Colonic mucosa (tissue), 4 donors: ENCODE measurements at regions not wholly inside any gene's neighbourhood (a gene's known extent, or its start where the extent isn't known, plus 50 kb on each side); places are given as distances from the start of the nearest gene placed in this dataset.

Experiments used
- DNase-seq: peaks from one replicate; pipeline ENCODE4 v3.0.0-alpha.2; 2020
- H3K27ac ChIP-seq: fragments of 200-600 bp; one replicate; pipeline ENCODE4 v1.8.0; 2021
- H3K27me3 ChIP-seq: fragments of 200-600 bp; one replicate; pipeline ENCODE4 v1.8.0; 2021
- H3K36me3 ChIP-seq: fragments of 200-600 bp; one replicate; pipeline ENCODE4 v1.8.0; 2021
- H3K4me1 ChIP-seq: fragments of 200-600 bp; one replicate; pipeline ENCODE4 v1.8.0; 2021; ENCODE audit warnings: mild to moderate bottlenecking
- H3K4me3 ChIP-seq: fragments of 200-600 bp; one replicate; pipeline ENCODE4 v1.8.0; 2021
- H3K9ac ChIP-seq, 2 donors: one replicate each; pipeline ENCODE4 v1.7.0; 2013; ENCODE audit warnings: control low read depth in 2 of 2, low read depth in 2 of 2, low read length in 2 of 2
- H3K9me3 ChIP-seq: fragments of 200-600 bp; one replicate; pipeline ENCODE4 v1.8.0; 2021
- intact Hi-C: fragments of 100-400 bp; cut with DNase I; formaldehyde crosslinking; loops from one replicate; pipeline ENCODE4 v1.14.1; 2022
- TF ChIP-seq, protein P1 (sequence below): fragments of 200-600 bp; IDR thresholded peaks from one replicate; pipeline ENCODE4 v1.8.0; 2022; ENCODE audit warnings: antibody characterized with exemption, mild to moderate bottlenecking
- donor health status: healthy.
- donor health status: DM: no; HTN: no; CAD: no.
- donor health status: DM: no; HTN: no; CAD: no.

DNA sequence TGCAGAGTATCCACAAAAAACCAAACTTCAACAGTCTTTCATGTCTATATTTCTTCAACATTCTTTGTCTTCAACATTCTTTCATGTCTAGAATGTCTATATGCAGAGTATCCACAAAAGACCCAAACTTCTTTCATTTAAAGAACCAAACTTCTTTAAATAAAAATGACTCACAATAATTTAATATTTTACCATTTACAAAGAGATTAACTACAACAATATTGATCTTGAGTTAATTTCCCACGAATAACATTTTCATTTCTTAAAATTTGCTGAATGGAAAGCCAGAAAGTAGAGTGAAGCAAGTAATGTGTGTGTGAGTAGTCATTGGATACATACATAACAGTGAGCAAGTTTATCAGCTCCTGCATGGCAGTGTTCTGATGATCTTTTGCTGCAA lies 1069.7 kb downstream of the EFNB2 start, which contains the start of gene DAOA:
DAOA (plus strand) TSS at position 301 of the 400 bp plus-strand sequence.
- Histone ChIP-seq H3K9ac (no peak within 1 kb of the TSS), H3K27ac (no peak within 1 kb of the TSS), H3K9me3 (no peaks in the 10 kb centered on the region), H3K36me3 (no peaks in the 10 kb centered on the region), H3K4me3 (no peak within 1 kb of the TSS), H3K4me1 (no peaks in the 10 kb centered on the region), H3K27me3 (no peaks in the 10 kb centered on the region)
- no peak for DNase-seq
- TF ChIP-seq, protein P1, sequence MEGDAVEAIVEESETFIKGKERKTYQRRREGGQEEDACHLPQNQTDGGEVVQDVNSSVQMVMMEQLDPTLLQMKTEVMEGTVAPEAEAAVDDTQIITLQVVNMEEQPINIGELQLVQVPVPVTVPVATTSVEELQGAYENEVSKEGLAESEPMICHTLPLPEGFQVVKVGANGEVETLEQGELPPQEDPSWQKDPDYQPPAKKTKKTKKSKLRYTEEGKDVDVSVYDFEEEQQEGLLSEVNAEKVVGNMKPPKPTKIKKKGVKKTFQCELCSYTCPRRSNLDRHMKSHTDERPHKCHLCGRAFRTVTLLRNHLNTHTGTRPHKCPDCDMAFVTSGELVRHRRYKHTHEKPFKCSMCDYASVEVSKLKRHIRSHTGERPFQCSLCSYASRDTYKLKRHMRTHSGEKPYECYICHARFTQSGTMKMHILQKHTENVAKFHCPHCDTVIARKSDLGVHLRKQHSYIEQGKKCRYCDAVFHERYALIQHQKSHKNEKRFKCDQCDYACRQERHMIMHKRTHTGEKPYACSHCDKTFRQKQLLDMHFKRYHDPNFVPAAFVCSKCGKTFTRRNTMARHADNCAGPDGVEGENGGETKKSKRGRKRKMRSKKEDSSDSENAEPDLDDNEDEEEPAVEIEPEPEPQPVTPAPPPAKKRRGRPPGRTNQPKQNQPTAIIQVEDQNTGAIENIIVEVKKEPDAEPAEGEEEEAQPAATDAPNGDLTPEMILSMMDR = no peak
- intact Hi-C loops = no loop called here

DNA sequence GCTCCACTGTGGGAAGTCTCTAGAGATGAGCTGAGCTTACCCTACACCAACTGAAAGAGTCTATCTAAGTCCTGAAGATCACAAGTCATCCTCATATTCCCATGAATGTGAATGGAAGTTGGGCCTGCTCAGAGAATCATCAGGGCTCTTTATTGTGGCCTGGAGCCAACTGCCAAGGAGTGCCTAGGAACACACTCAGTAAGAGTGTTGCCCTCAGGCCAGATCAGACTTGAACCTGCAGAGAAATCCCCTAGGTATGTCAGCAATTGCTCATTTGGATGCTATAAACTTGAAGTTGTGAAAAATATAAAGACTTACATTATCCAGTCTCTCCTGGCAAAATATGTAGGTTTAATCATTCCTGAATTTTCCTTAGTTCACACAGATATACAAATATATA lies 1070.2 kb downstream of the EFNB2 start:
- H3K9ac ChIP-seq = no peak overlapping the region
- DNase-seq = no peak
- no peak overlapping the region for H3K4me3 ChIP-seq
- H3K27ac ChIP-seq = no peak overlapping the region
- intact Hi-C loops = no loop called here
- TF ChIP-seq, protein P1 = no peak
- no peaks in the 10 kb centered on the region for H3K27me3 ChIP-seq
- no peaks in the 10 kb centered on the region for H3K4me1 ChIP-seq
- no peaks in the 10 kb centered on the region for H3K9me3 ChIP-seq
- no peaks in the 10 kb centered on the region for H3K36me3 ChIP-seq

DNA sequence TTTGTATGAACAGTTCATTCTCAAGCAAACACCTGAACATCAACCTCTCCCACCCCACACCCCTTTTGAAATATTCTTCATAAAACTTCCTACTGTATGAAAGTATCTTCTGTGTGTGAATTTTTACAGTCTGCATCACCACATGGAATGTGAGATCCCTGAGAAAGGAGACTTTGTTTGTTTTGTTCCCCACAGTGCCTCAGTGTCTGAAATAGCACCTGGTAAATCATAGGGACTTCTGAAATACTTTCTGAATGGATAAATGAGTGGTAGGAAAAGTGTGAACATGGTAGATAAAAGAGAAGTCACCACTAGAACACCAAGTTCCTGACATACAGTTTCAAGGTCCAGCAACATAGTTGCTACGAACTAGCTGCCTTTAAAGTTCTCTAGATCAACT lies 1071.2 kb downstream of the EFNB2 start:
- Histone ChIP-seq H3K4me3 (no peak overlapping the region), H3K27me3 (no peaks in the 10 kb centered on the region), H3K9me3 (no peaks in the 10 kb centered on the region), H3K9ac (no peak overlapping the region), H3K27ac (no peak overlapping the region), H3K4me1 (no peaks in the 10 kb centered on the region), H3K36me3 (no peaks in the 10 kb centered on the region)
- intact Hi-C loops = no loop called here
- no peak for DNase-seq
- TF ChIP-seq, protein P1 = no peak

DNA sequence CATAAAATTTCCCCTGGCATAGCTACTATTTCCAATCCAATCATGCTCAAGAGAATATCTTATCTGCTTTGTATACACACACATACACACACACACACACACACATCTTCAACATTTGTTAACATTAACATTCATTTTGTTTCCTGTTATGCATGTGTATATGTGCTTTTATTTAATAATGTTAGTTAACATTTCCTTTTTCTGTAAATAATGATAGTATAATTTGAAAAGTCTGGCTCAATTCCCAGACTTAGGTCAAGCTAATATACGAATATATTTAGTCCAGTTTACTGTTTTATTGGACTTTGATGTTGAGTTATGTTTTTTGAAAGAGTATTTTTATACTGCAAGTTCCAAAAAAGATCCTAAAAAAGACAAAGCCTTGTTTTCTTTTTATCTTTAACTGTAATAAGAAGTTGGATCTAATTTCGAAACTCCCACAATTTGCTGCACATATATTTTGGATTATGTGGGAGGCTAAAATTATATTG lies 1072.4 kb downstream of the EFNB2 start:
- no peak overlapping the region for H3K27ac ChIP-seq
- TF ChIP-seq, protein P1 = no peak
- H3K4me1 ChIP-seq = no peaks in the 10 kb centered on the region
- DNase-seq = no peak
- H3K9ac ChIP-seq = no peak overlapping the region
- intact Hi-C loops = no loop called here
- H3K36me3 ChIP-seq = no peaks in the 10 kb centered on the region
- no peaks in the 10 kb centered on the region for H3K27me3 ChIP-seq
- H3K4me3 ChIP-seq = no peak overlapping the region
- H3K9me3 ChIP-seq = no peaks in the 10 kb centered on the region

DNA sequence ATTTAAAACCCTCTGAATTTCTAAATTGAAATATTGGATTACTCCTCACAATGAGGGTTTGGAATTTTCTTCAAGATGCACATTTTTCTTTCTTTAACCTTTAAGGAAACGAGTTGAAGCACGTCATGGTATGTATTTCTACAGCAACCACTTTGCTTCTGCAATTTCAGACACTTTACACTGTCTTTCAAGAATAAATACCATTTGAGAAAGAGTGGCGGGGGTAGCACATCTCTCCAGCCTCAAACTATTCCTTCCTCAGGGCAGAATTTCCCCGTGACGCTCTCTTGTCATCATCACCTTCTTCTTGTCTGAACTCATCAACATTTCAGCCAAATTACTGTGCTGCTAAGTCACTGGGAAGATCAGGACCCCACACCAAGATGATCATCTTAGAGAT lies 1073.4 kb downstream of the EFNB2 start:
- H3K9ac ChIP-seq = no peak overlapping the region
- H3K9me3 ChIP-seq = no peaks in the 10 kb centered on the region
- no peak overlapping the region for H3K4me3 ChIP-seq
- no peaks in the 10 kb centered on the region for H3K36me3 ChIP-seq
- H3K27me3 ChIP-seq = no peaks in the 10 kb centered on the region
- intact Hi-C loops = no loop called here
- TF ChIP-seq, protein P1 = no peak
- DNase-seq = no peak
- H3K27ac ChIP-seq = no peak overlapping the region
- no peaks in the 10 kb centered on the region for H3K4me1 ChIP-seq
